ENCODE measurements at regions not wholly inside any gene's neighbourhood (a gene's known extent, or its start where the extent isn't known, plus 50 kb on each side); places are given as distances from the start of the nearest gene placed in this dataset.

DNA sequence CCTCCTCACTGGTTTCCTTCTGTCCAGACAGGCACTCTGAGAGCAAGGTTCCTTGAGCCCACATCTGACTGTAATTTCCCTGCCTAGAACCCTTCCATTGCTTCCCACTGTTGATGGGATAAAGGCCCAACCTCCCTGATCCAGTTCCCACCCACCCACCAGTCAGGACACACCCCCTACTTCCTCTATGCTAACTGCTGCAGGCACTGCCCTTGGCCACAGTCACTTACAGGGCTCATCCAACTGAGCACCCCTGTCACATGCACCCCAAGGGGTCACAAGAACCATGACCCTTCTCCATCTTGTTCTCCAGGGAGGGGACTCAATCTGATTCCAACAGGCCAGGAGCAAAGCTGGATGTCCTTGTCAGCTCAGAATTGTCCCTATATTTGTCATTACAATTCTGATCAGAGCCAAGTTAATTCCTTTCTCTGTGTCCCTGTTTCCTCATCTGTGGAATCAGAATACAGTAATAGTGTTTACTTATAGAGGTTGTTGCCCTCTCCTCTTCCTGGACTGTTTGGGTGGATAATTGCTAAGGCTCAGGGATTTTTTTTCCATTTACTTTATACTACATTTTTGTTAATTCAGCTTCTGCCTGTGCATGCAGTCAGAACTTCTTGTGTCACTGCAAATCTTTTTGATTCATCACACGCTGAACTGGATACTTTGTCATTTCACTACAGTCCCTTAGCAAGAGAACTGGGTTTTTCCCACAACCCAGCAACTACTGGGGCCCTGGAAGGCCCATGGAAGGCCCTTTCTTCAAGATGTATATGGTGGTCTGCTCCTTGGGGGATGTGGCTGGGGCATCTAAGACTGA, 105.6 kb upstream of the MAMLD1 start:
- no peak overlapping the region for H3K4me3 Mint-ChIP-seq
- no peak for DNase-seq
- H3K79me2 ChIP-seq (ENCODE audit: insufficient read depth, low read length) = no peaks in the 10 kb centered on the region
- H3K36me3 Mint-ChIP-seq (ENCODE audit: insufficient read depth in 1 of 3, low read depth in 3 of 3) = peaks cover 0 to 4% (median 2%) of the 10 kb centered on the region in 3 experiments; a peak in 2 of 7 replicates
- no peak overlapping the region for H4K8ac ChIP-seq (replicated peaks; ENCODE audit: insufficient read length, low read depth, low read length)
- H3K9me3 ChIP-seq (ENCODE audit: control insufficient read depth, low read depth, low read length) = peaks cover 4% of the 10 kb centered on the region
- no peak overlapping the region for H2BK15ac ChIP-seq (ENCODE audit: low read depth, low read length)
- peaks cover 0 to 8% of the 10 kb centered on the region in 2 experiments; a peak in 2 of 4 replicates for H3K4me1 Mint-ChIP-seq
- peaks cover 79 to 83% of the 10 kb centered on the region in 2 experiments for H3K9me3 Mint-ChIP-seq
- no peaks in the 10 kb centered on the region for H4K20me1 ChIP-seq (ENCODE audit: control insufficient read depth, insufficient read depth, insufficient read length)
- H2AK5ac ChIP-seq (ENCODE audit: insufficient read length, low read length) = no peak overlapping the region
- no peaks in the 10 kb centered on the region for H3K27me3 ChIP-seq (ENCODE audit: insufficient read depth, low read length)
- no peak overlapping the region; a peak in 1 of 7 replicates for H3K27ac Mint-ChIP-seq
- H3K56ac ChIP-seq (ENCODE audit: insufficient read length, low read depth, low read length) = no peak overlapping the region
- H3T11ph ChIP-seq (ENCODE audit: low read length) = no peak overlapping the region
- H4K91ac ChIP-seq (ENCODE audit: insufficient read length, low read depth, low read length) = no peak overlapping the region
- no peaks in the 10 kb centered on the region for H3K79me1 ChIP-seq (ENCODE audit: insufficient read depth, low read depth, low read length, poor library complexity, severe bottlenecking)
- H2BK120ac ChIP-seq (ENCODE audit: low read depth, low read length, poor library complexity, severe bottlenecking) = no peak overlapping the region
- H3K18ac ChIP-seq (ENCODE audit: insufficient read length, low read depth, low read length) = no peak overlapping the region
- no peak overlapping the region for H2BK20ac ChIP-seq (ENCODE audit: low read depth, low read length, poor library complexity, severe bottlenecking)
- H2AFZ ChIP-seq (ENCODE audit: low read length) = no peak overlapping the region
- H3K23me2 ChIP-seq (ENCODE audit: insufficient read length, low read depth, low read length, poor library complexity, severe bottlenecking) = no peaks in the 10 kb centered on the region
- H3K4me1 ChIP-seq (ENCODE audit: insufficient read depth, low read length) = no peaks in the 10 kb centered on the region
- no peak overlapping the region for H3K4ac ChIP-seq (ENCODE audit: low read depth, low read length)
- no peak overlapping the region for H4K5ac ChIP-seq (ENCODE audit: insufficient read length, low read depth, low read length)
- peaks cover 2% of the 10 kb centered on the region; the same call in 1 of the 2 replicates for H3K27me3 Mint-ChIP-seq (ENCODE audit: low read depth)
- H3K4me2 ChIP-seq (ENCODE audit: insufficient read depth, insufficient read length, low read length) = no peak overlapping the region
- no peak overlapping the region for H2BK5ac ChIP-seq (ENCODE audit: insufficient read length, low read length)
- WGBS (ENCODE audit: extremely low coverage, insufficient read length, low lambda C conversion rate) = no CpG with 5 or more reads among the region's 1 CpG
- H3K9ac ChIP-seq (ENCODE audit: extremely low read depth, insufficient read length, low read length) = no peak overlapping the region
- TF ChIP-seq, protein P1, sequence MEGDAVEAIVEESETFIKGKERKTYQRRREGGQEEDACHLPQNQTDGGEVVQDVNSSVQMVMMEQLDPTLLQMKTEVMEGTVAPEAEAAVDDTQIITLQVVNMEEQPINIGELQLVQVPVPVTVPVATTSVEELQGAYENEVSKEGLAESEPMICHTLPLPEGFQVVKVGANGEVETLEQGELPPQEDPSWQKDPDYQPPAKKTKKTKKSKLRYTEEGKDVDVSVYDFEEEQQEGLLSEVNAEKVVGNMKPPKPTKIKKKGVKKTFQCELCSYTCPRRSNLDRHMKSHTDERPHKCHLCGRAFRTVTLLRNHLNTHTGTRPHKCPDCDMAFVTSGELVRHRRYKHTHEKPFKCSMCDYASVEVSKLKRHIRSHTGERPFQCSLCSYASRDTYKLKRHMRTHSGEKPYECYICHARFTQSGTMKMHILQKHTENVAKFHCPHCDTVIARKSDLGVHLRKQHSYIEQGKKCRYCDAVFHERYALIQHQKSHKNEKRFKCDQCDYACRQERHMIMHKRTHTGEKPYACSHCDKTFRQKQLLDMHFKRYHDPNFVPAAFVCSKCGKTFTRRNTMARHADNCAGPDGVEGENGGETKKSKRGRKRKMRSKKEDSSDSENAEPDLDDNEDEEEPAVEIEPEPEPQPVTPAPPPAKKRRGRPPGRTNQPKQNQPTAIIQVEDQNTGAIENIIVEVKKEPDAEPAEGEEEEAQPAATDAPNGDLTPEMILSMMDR (conservative IDR thresholded peaks at IDR 0.05) = no peak
- H3K23ac ChIP-seq (ENCODE audit: insufficient read length, low read depth, low read length) = no peak overlapping the region
- no peak overlapping the region for H3K27ac ChIP-seq (ENCODE audit: insufficient read length, low read depth, low read length)
- no peak overlapping the region for H3K14ac ChIP-seq (ENCODE audit: insufficient read depth, low read length)
- H2BK12ac ChIP-seq (ENCODE audit: insufficient read length, low read depth, low read length) = no peak overlapping the region
